Adrenal gland (tissue), 9 donors: ENCODE measurements at regions not wholly inside any gene's neighbourhood (a gene's known extent, or its start where the extent isn't known, plus 50 kb on each side); places are given as distances from the start of the nearest gene placed in this dataset.

Source experiments
- DNase-seq, 7 donors: peaks; one replicate each; pipeline ENCODE4 v3.0.0-alpha.2; 2019 to 2020
- H3K27ac ChIP-seq, 5 donors: fragments of 200-600 bp; sonication (generic) in 4 of 5; 1 replicate in 3 of 5; 2 replicates in 2 of 5; pipeline versions ENCODE4 v1.5.1 to v1.8.0; 2016 to 2020; ENCODE audit warnings: mild to moderate bottlenecking in 1 of 5
- H3K27me3 ChIP-seq: fragments of 200-600 bp; 2 replicates; pipeline ENCODE4 v1.8.0; 2021
- H3K36me3 ChIP-seq, 2 donors: fragments of 200-600 bp; replicated peaks in 1 of 2; 1 replicate in 1 of 2; 2 replicates in 1 of 2; pipeline versions ENCODE4 v1.5.1 to v1.8.0; 2018 to 2022
- H3K4me1 ChIP-seq, 2 donors: fragments of 200-600 bp; replicated peaks in 1 of 2; 1 replicate in 1 of 2; 2 replicates in 1 of 2; pipeline versions ENCODE4 v1.5.1 to v1.8.0; 2018 to 2021
- H3K4me3 ChIP-seq, 4 donors: fragments of 200-600 bp; sonication (generic) in 3 of 4; one replicate each; pipeline ENCODE4 v1.5.1; 2016 to 2018
- H3K9me3 ChIP-seq, 3 donors: fragments of 200-600 bp; sonication (generic) in 1 of 3; replicated peaks in 1 of 3; 1 replicate in 2 of 3; 2 replicates in 1 of 3; pipeline versions ENCODE4 v1.5.1 to v1.8.0; 2016 to 2021
- POLR2A ChIP-seq, 2 donors: fragments of 450-650 bp; IDR thresholded peaks; one replicate each; pipeline ENCODE4 v1.6.1; 2017; ENCODE audit warnings: antibody characterized with exemption in 2 of 2, mild to moderate bottlenecking in 2 of 2, moderate library complexity in 1 of 2
- WGBS, 4 donors: extraction: QIAGEN DNeasy Blood & Tissue Kit in 2 of 4; methylation state at CpG; one replicate each; pipeline versions ENCODE4 v1.1.5 to v1.1.7; 2013 to 2017; 5-methylcytosine and 5-hydroxymethylcytosine counted together
- intact Hi-C, 2 donors: fragments of 100-400 bp; cut with DNase I; formaldehyde crosslinking; loops; one replicate each; pipeline versions ENCODE4 v1.14.1 to v1.15.0; 2022 to 2023
- TF ChIP-seq, protein P1 (sequence below), 6 experiments: fragments of 450-650 bp in 4 of 6; fragments of 200-600 bp in 2 of 6; sonication (generic) in 1 of 6; IDR thresholded peaks; 1 replicate in 5 of 6; 2 replicates in 1 of 6; pipeline versions ENCODE4 v1.5.1 to v1.8.0; 2016 to 2021; ENCODE audit warnings: antibody characterized with exemption in 6 of 6, mild to moderate bottlenecking in 2 of 6, moderate library complexity in 1 of 6
- donor health status: healthy with polysubstance abuse.
- donor health status: Bipolar disorder and iron deficiency.
- donor health status: DM: yes; HTN: yes; CAD: no.
- donor health status: DM: no; HTN: no; CAD: no.
- donor health status: DM: no; HTN: no; CAD: no.

DNA sequence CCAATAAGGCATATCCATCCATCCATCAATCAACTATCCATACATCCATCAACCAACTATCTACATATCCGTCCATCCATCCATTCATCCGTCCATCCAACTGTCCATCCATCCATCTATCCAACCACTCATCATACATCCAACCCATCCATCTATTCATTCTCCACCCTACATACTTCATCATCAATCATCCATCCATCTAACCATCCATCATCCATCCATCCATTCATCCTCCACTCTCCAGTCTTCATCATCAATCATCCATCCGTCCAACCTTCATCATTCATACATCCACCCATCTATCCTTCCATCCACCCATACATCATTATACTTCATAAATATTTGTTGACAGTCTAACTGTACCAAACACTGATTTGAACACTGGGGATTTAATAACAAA lies 231.3 kb upstream of the DAB1 start:
- Histone ChIP-seq H3K4me1 (no peaks in the 10 kb centered on the region), H3K36me3 (no peaks in the 10 kb centered on the region), H3K27me3 (no peaks in the 10 kb centered on the region), H3K4me3 (no peak overlapping the region), H3K9me3 (no peaks in the 10 kb centered on the region), H3K27ac (no peak overlapping the region)
- no peak for TF ChIP-seq POLR2A (IDR thresholded peaks at IDR 0.05)
- TF ChIP-seq, protein P1, sequence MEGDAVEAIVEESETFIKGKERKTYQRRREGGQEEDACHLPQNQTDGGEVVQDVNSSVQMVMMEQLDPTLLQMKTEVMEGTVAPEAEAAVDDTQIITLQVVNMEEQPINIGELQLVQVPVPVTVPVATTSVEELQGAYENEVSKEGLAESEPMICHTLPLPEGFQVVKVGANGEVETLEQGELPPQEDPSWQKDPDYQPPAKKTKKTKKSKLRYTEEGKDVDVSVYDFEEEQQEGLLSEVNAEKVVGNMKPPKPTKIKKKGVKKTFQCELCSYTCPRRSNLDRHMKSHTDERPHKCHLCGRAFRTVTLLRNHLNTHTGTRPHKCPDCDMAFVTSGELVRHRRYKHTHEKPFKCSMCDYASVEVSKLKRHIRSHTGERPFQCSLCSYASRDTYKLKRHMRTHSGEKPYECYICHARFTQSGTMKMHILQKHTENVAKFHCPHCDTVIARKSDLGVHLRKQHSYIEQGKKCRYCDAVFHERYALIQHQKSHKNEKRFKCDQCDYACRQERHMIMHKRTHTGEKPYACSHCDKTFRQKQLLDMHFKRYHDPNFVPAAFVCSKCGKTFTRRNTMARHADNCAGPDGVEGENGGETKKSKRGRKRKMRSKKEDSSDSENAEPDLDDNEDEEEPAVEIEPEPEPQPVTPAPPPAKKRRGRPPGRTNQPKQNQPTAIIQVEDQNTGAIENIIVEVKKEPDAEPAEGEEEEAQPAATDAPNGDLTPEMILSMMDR (IDR thresholded peaks at IDR 0.05): no peak
- intact Hi-C loops: no loop called here
- DNase-seq: no peak
- 57 to 83% (median 72%) methylated on average over 3 of the region's 3 CpGs for WGBS, 4 donors

DNA sequence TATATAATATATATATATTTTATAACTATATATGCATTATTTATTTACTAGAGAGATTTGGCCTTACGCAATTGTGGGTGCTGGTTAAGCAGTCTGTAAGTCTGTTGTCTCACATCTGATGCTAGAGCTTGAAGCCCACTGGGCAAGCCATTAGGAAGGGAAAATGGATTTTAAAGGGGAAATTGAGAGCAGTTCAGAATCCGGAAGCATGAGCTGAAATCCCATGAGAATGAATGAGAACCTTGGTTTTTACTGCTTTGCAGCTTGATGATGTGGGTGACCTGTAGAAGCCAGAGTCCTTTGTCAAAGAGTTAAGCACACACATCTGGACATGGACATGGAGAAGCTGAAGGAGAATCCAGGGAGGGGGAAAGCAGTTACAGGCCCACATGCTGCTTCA lies 220.8 kb upstream of the DAB1 start:
- WGBS, 4 donors: 95 to 96% (median 95%) methylated on average over 2 of the region's 2 CpGs
- no peak for DNase-seq
- intact Hi-C loops: no loop called here

DNA sequence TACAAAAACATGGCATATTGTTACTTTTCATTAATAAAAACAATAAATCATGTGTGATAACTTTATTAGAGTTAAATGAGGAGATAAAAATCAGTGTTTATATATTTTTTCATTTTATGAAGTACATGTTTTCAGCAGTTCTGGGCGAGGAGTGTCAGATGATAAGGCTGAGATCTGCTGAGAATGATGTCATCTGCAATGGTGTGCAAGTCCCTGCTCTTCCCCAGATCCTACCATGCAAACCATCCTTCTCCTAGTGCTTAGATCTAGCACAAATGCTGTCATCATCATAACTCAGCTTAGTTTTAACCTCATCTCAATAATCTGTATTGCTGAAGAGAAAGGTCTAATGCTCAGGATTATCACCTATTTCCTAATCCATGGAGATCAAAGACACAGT lies 214.4 kb upstream of the DAB1 start:
- no peaks in the 10 kb centered on the region for H3K4me1 ChIP-seq
- 34 to 58% (median 46%) methylated on average over 1 of the region's 1 CpG for WGBS, 4 donors
- intact Hi-C loops: no loop called here
- H3K4me3 ChIP-seq: no peak overlapping the region
- no peak overlapping the region for H3K27ac ChIP-seq
- H3K27me3 ChIP-seq: no peaks in the 10 kb centered on the region
- DNase-seq: no peak
- TF ChIP-seq, protein P1 (IDR thresholded peaks at IDR 0.05): no peak
- no peak for TF ChIP-seq POLR2A (IDR thresholded peaks at IDR 0.05)
- H3K36me3 ChIP-seq: no peaks in the 10 kb centered on the region
- H3K9me3 ChIP-seq: no peaks in the 10 kb centered on the region

More for the DNA sequence above, 220.8 kb upstream of the DAB1 start:
- no peaks in the 10 kb centered on the region for H3K4me1 ChIP-seq
- H3K36me3 ChIP-seq: no peaks in the 10 kb centered on the region
- no peak for TF ChIP-seq POLR2A (IDR thresholded peaks at IDR 0.05)
- TF ChIP-seq, protein P1 (IDR thresholded peaks at IDR 0.05): no peak
- no peak overlapping the region for H3K27ac ChIP-seq
- no peak overlapping the region for H3K4me3 ChIP-seq
- no peaks in the 10 kb centered on the region for H3K27me3 ChIP-seq
- H3K9me3 ChIP-seq: no peaks in the 10 kb centered on the region

DNA sequence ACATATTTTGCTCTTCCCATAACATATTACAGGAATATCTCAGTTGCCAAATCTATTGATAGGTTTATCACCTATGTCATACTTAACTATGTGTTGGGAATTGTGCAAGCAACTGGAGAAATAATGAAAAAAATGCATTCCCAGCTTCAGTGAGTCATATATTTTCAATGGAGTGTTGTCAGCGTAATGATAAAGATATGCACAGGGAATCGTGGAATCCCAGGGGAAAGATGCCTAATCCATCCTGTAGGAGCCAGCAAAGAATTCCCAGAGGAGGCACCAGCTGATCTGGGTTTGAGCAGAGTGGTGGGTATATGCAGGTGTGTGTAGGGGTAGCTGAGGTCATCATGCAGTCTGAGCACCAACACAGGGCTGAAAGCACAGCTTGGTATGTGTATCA lies 213.3 kb upstream of the DAB1 start:
- 16 to 66% (median 63%) methylated on average over 2 of the region's 2 CpGs for WGBS, 4 donors
- H3K27me3 ChIP-seq: no peaks in the 10 kb centered on the region
- no peak for DNase-seq
- H3K36me3 ChIP-seq: no peaks in the 10 kb centered on the region
- TF ChIP-seq, protein P1 (IDR thresholded peaks at IDR 0.05): no peak
- no peak for TF ChIP-seq POLR2A (IDR thresholded peaks at IDR 0.05)
- no peak overlapping the region for H3K27ac ChIP-seq
- H3K4me3 ChIP-seq: no peak overlapping the region
- no peaks in the 10 kb centered on the region for H3K9me3 ChIP-seq
- intact Hi-C loops: no loop called here
- no peaks in the 10 kb centered on the region for H3K4me1 ChIP-seq
